ENCODE measurements at regions not wholly inside any gene's neighbourhood (a gene's known extent, or its start where the extent isn't known, plus 50 kb on each side); places are given as distances from the start of the nearest gene placed in this dataset.

DNA sequence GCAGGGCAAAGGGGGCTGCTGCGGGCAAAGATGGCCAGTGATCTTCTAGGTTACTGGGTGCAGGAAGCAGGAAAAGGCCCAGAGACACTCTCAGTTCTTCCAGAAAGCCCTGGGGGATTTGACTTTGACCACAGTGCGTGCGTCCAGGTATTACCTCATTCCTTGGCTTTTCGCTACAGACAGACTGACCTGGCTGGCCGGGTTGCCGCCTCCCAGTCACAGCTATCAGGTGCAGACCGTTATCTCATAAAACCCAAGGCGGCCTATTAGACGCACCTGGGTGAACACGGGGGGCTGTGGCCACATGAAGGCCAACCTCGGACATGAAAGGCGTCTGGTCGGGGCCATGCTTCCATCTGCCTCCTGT, 80.3 kb downstream of the FOXL3 start:
- Histone ChIP-seq H3K4me3 (replicated peaks; ENCODE audit: insufficient read depth, low read length) (no peak overlapping the region), H3K27ac (replicated peaks) (no peak overlapping the region), H3K27me3 (ENCODE audit: insufficient read depth, poor library complexity, severe bottlenecking) (peaks cover 11% of the 10 kb centered on the region)
- no peak for DNase-seq (ENCODE audit: low read depth in 1 of 2, low spot score in 1 of 2)
- no peak for TF ChIP-seq GABPA (IDR thresholded peaks at IDR 0.05; ENCODE audit: low read depth)
- no peak for TF ChIP-seq REST (IDR thresholded peaks at IDR 0.05; ENCODE audit: insufficient replicate concordance, low read depth)
- TF ChIP-seq POLR2AphosphoS5 (IDR thresholded peaks at IDR 0.05; ENCODE audit: low read depth) = no peak
- no peak for TF ChIP-seq SPI1 (IDR thresholded peaks at IDR 0.05; ENCODE audit: borderline replicate concordance, low read depth)
- no peak for TF ChIP-seq CTCF (IDR thresholded peaks at IDR 0.05; ENCODE audit: insufficient read depth, low read length)

DNA sequence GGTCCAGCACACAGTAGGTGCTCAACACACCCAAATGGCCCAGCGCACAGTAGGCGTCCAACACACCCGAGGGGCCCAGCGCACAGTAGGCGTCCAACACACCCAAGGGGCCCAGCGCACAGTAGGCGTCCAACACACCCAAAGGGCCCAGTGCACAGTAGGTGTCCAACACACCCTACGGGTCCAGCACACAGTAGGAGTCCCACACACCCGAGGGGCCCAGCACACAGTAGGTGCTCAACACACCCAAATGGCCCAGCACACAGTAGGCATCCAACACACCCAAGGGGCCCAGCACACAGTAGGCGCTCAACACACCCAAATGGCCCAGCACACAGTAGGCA, 80.8 kb downstream of the FOXL3 start:
- DNase-seq (ENCODE audit: low read depth in 1 of 2, low spot score in 1 of 2) = no peak
- Histone ChIP-seq H3K27ac (replicated peaks) (no peak overlapping the region), H3K27me3 (ENCODE audit: insufficient read depth, poor library complexity, severe bottlenecking) (peaks cover 16% of the 10 kb centered on the region), H3K4me3 (replicated peaks; ENCODE audit: insufficient read depth, low read length) (no peak overlapping the region)
- no peak for TF ChIP-seq SPI1 (IDR thresholded peaks at IDR 0.05; ENCODE audit: borderline replicate concordance, low read depth)
- TF ChIP-seq POLR2AphosphoS5 (IDR thresholded peaks at IDR 0.05; ENCODE audit: low read depth) = no peak
- no peak for TF ChIP-seq GABPA (IDR thresholded peaks at IDR 0.05; ENCODE audit: low read depth)
- TF ChIP-seq REST (IDR thresholded peaks at IDR 0.05; ENCODE audit: insufficient replicate concordance, low read depth) = no peak
- no peak for TF ChIP-seq CTCF (IDR thresholded peaks at IDR 0.05; ENCODE audit: insufficient read depth, low read length)

- peak in 1 of 2 experiments; percentile 10 for DNase-seq (ENCODE audit: low read depth in 1 of 2, low spot score in 1 of 2)
- H3K27ac ChIP-seq (replicated peaks) = no peak overlapping the region
- no peak for TF ChIP-seq POLR2AphosphoS5 (IDR thresholded peaks at IDR 0.05; ENCODE audit: low read depth)
- no peak overlapping the region for H3K4me3 ChIP-seq (replicated peaks; ENCODE audit: insufficient read depth, low read length)
- peaks cover 17% of the 10 kb centered on the region for H3K27me3 ChIP-seq (ENCODE audit: insufficient read depth, poor library complexity, severe bottlenecking)
These were observed 81.3 kb downstream of the FOXL3 start for GRCh38 chr7:371119-371778.

GRCh38 chr7:371779-372545, 82.0 kb downstream of the FOXL3 start:
- TF ChIP-seq SPI1 (IDR thresholded peaks at IDR 0.05; ENCODE audit: borderline replicate concordance, low read depth) = no peak
- TF ChIP-seq GABPA (IDR thresholded peaks at IDR 0.05; ENCODE audit: low read depth) = no peak
- TF ChIP-seq CTCF (IDR thresholded peaks at IDR 0.05; ENCODE audit: insufficient read depth, low read length) = no peak
- no peak for TF ChIP-seq REST (IDR thresholded peaks at IDR 0.05; ENCODE audit: insufficient replicate concordance, low read depth)
- no peak for TF ChIP-seq POLR2AphosphoS5 (IDR thresholded peaks at IDR 0.05; ENCODE audit: low read depth)
- no peak for DNase-seq (ENCODE audit: low read depth in 1 of 2, low spot score in 1 of 2)
- Histone ChIP-seq H3K27me3 (ENCODE audit: insufficient read depth, poor library complexity, severe bottlenecking) (peaks cover 14% of the 10 kb centered on the region), H3K4me3 (replicated peaks; ENCODE audit: insufficient read depth, low read length) (no peak overlapping the region), H3K27ac (replicated peaks) (no peak overlapping the region)

All from HL-60 (cell line).